SK-N-SH (cell line): ENCODE measurements at regions not wholly inside any gene's neighbourhood (a gene's known extent, or its start where the extent isn't known, plus 50 kb on each side); places are given as distances from the start of the nearest gene placed in this dataset.

Experiments used
- CTCF ChIA-PET: fragments of 300-600, 350-600 bp; formaldehyde crosslinking; extraction: SDS; loops from one replicate; lab custom pipeline; 2021; lab: Yijun Ruan, JAX
- POLR2A ChIA-PET: fragments of 350-600 bp; sonication (Branson Sonifier 250); formaldehyde crosslinking; extraction: SDS; loops from one replicate; lab custom pipeline; 2020; ENCODE audit warnings: antibody characterized with exemption, inconsistent platforms; lab: Yijun Ruan, JAX
- DNase-seq: peaks from one replicate; pipeline ENCODE4 v3.0.0; 2012
- H2AFZ ChIP-seq: fragments of 200-600 bp; sonication (generic); 2 replicates; pipeline ENCODE4 v1.8.1; 2016; ENCODE audit warnings: antibody characterized with exemption, mild to moderate bottlenecking, low read depth
- H3F3A ChIP-seq: fragments of 200-600 bp; sonication (generic); replicated peaks from 2 replicates; pipeline ENCODE3; 2016; ENCODE audit warnings: antibody characterized with exemption, mild to moderate bottlenecking; ENCODE audit not compliant: insufficient read depth
- H3K27ac ChIP-seq, 2 experiments: fragments of 200-500 bp in 1 of 2; fragments of 200-600 bp in 1 of 2; sonication (Bioruptor generic) in 1 of 2; sonication (generic), shearing (Covaris generic) in 1 of 2; 2 replicates each; pipeline versions ENCODE4 v1.5.1 to v1.6.1; 2014 to 2016; ENCODE audit warnings: low read depth in 2 of 2, inconsistent platforms in 1 of 2, low read length in 1 of 2, mild to moderate bottlenecking in 1 of 2, mixed read lengths in 1 of 2
- H3K27me3 ChIP-seq: fragments of 200-600 bp; sonication (generic), shearing (Covaris generic); 2 replicates; pipeline ENCODE4 v1.6.1; 2016; ENCODE audit warnings: mixed run types; ENCODE audit not compliant: insufficient read depth
- H3K36me3 ChIP-seq, 2 experiments: fragments of 200-500 bp in 1 of 2; fragments of 200-600 bp in 1 of 2; sonication (Bioruptor generic) in 1 of 2; sonication (generic) in 1 of 2; replicated peaks in 1 of 2; 2 replicates each; pipeline versions ENCODE3 to v1.5.1; 2014 to 2016; ENCODE audit warnings: low read length in 1 of 2, mild to moderate bottlenecking in 1 of 2; ENCODE audit not compliant: insufficient read depth in 2 of 2, control insufficient read depth in 1 of 2
- H3K4me1 ChIP-seq, 2 experiments: fragments of 200-500 bp in 1 of 2; fragments of 200-600 bp in 1 of 2; sonication (Bioruptor generic) in 1 of 2; sonication (generic), shearing (Covaris generic) in 1 of 2; 2 replicates each; pipeline versions ENCODE4 v1.5.1 to v1.6.1; 2014 to 2016; ENCODE audit warnings: low read depth in 1 of 2, low read length in 1 of 2, mixed run types in 1 of 2; ENCODE audit not compliant: insufficient read depth in 2 of 2, control insufficient read depth in 1 of 2
- H3K4me2 ChIP-seq: fragments of 200-600 bp; sonication (generic), shearing (Covaris generic); 2 replicates; pipeline ENCODE4 v1.6.1; 2017; ENCODE audit warnings: mixed run types
- H3K4me3 ChIP-seq, 2 experiments: fragments of 200-500 bp in 1 of 2; fragments of 200-600 bp in 1 of 2; sonication (Bioruptor generic) in 1 of 2; sonication (generic), shearing (Covaris generic) in 1 of 2; 2 replicates each; pipeline versions ENCODE4 v1.5.1 to v1.8.1; 2014 to 2016; ENCODE audit warnings: low read depth in 2 of 2, inconsistent platforms in 1 of 2, low read length in 1 of 2, mild to moderate bottlenecking in 1 of 2, mixed read lengths in 1 of 2, moderate library complexity in 1 of 2
- H3K79me2 ChIP-seq: fragments of 200-600 bp; sonication (generic); 2 replicates; pipeline ENCODE4 v1.8.1; 2017; ENCODE audit warnings: mild to moderate bottlenecking; ENCODE audit not compliant: insufficient read depth
- H3K9ac ChIP-seq: fragments of 200-600 bp; sonication (generic); 2 replicates; pipeline ENCODE4 v1.6.1; 2017; ENCODE audit warnings: mixed run types
- H3K9me2 ChIP-seq: fragments of 200-600 bp; sonication (generic); 2 replicates; pipeline ENCODE4 v1.6.1; 2017; ENCODE audit warnings: mixed run types
- H3K9me3 ChIP-seq: fragments of 200-600 bp; sonication (generic); 2 replicates; pipeline ENCODE4 v1.6.1; 2017; ENCODE audit warnings: mixed run types, mild to moderate bottlenecking, moderate library complexity
- H4K20me1 ChIP-seq: fragments of 200-600 bp; sonication (generic); 2 replicates; pipeline ENCODE4 v1.6.1; 2017; ENCODE audit warnings: mild to moderate bottlenecking, mixed run types; ENCODE audit not compliant: insufficient read depth
- CHD2 ChIP-seq: fragments of 150-350 bp; IDR thresholded peaks from 2 replicates; pipeline ENCODE4 v1.6.1; 2018; ENCODE audit warnings: low read length; ENCODE audit not compliant: partially characterized antibody
- EP300 ChIP-seq, 2 experiments: IDR thresholded peaks; 2 replicates each; pipeline versions ENCODE4 v1.4.0 to v1.6.1; 2012; ENCODE audit warnings: borderline replicate concordance in 1 of 2, low read depth in 1 of 2, low read length in 1 of 2
- EZH2phosphoT487 ChIP-seq: fragments of 200-600 bp; sonication (generic); IDR thresholded peaks from 2 replicates; pipeline ENCODE4 v1.6.1; 2017; ENCODE audit warnings: low read depth, mixed run types, mild to moderate bottlenecking, antibody characterized with exemption, moderate library complexity, borderline replicate concordance
- FOXJ3 ChIP-seq: sonication (generic); formaldehyde crosslinking; IDR thresholded peaks from 2 replicates; pipeline ENCODE4 v1.5.1; 2020; ENCODE audit warnings: mild to moderate bottlenecking, missing genetic modification reagents
- FOXM1 ChIP-seq: IDR thresholded peaks from 2 replicates; pipeline ENCODE4 v1.4.0; 2012; ENCODE audit warnings: low read depth, mild to moderate bottlenecking
- GABPA ChIP-seq: IDR thresholded peaks from 2 replicates; pipeline ENCODE4 v1.4.0; 2012; ENCODE audit warnings: low read depth, mild to moderate bottlenecking
- IRF3 ChIP-seq: fragments of 150-350 bp; IDR thresholded peaks from 2 replicates; pipeline ENCODE4 v1.6.1; 2016; ENCODE audit warnings: mild to moderate bottlenecking, low read depth, low read length
- MXI1 ChIP-seq: IDR thresholded peaks from 2 replicates; pipeline ENCODE4 v1.6.1; 2012; ENCODE audit warnings: mild to moderate bottlenecking, low read depth, low read length, improper control_type of control experiment
- NRF1 ChIP-seq: IDR thresholded peaks from 2 replicates; pipeline ENCODE4 v1.6.1; 2012; ENCODE audit warnings: low read depth, mild to moderate bottlenecking, low read length
- PBX3 ChIP-seq: IDR thresholded peaks from 2 replicates; pipeline ENCODE4; 2012
- RCOR1 ChIP-seq: fragments of 150-350 bp; IDR thresholded peaks from 2 replicates; pipeline ENCODE4 v1.6.1; 2017; ENCODE audit warnings: antibody characterized with exemption, low read length
- RXRA ChIP-seq: IDR thresholded peaks from 2 replicates; pipeline ENCODE4 v1.4.0; 2012; ENCODE audit warnings: low read depth, mild to moderate bottlenecking, borderline replicate concordance
- SIN3A ChIP-seq: IDR thresholded peaks from 2 replicates; pipeline ENCODE4 v1.6.1; 2012; ENCODE audit warnings: low read depth, mild to moderate bottlenecking, low read length, moderate library complexity, borderline replicate concordance
- SMC3 ChIP-seq: IDR thresholded peaks from 2 replicates; pipeline ENCODE4 v1.6.1; 2012; ENCODE audit warnings: low read depth, low read length, improper control_type of control experiment
- TAF1 ChIP-seq: IDR thresholded peaks from 2 replicates; pipeline ENCODE4 v1.6.1; 2012; ENCODE audit warnings: low read depth, mild to moderate bottlenecking, low read length, moderate library complexity, borderline replicate concordance
- WGBS: methylation state at CpG from one replicate; pipeline ENCODE4 v1.1.6; 2017; ENCODE audit warnings: low lambda C conversion rate; 5-methylcytosine and 5-hydroxymethylcytosine counted together
- TF ChIP-seq, protein P1 (sequence below): IDR thresholded peaks from 2 replicates; pipeline ENCODE4 v1.4.0; 2012; ENCODE audit warnings: low read depth
- TF ChIP-seq, protein P2 (sequence below): IDR thresholded peaks from 2 replicates; pipeline ENCODE4 v1.4.0; 2012; ENCODE audit warnings: low read depth, borderline replicate concordance

DNA sequence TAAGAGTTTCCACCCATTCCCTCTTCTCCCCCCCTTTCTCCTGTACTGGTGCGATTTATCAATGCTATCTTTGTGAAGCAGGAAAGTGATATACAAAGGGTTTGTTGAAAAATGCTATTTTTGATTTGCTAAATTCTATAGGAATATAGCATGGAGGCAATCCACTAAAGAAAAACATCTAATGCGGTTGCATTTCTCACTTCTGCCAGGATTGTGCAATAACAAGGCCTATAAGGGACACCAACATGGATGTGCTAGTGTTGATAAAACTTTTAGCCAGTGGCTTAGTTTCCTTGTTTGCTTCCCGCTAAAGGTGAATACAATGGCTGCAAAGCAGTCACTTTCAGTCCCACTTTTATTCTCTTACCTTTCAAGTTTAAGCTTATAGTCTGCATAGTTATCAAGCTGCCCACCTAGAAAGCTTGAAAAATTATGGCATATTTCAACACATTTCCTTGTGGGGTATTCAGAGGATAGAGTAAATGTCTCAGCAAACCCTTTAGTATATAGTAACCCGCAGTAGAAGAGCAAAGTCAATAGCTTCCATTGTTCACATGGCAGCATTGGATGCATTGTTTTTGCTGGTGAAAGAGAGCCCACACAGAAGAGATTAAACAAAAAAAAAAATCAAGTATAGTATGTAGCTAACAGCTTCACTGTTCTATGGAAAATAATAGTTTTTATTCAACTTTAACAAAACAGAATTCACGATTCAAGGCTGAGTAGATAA is 674.6 kb upstream of the SEMA6A start:
- CTCF ChIA-PET = interaction anchor here (0.6 kb wide), 1 partner anchor 25 kb away, joined by 3 read pairs; no protein-coding TSS in a partner anchor
- Histone ChIP-seq H4K20me1 (no peaks in the 10 kb centered on the region), H3K27ac (no peak overlapping the region), H3K4me3 (no peak overlapping the region), H3K9ac (no peak overlapping the region), H2AFZ (no peak overlapping the region), H3F3A (no peaks in the 10 kb centered on the region), H3K9me3 (no peaks in the 10 kb centered on the region), H3K4me2 (no peak overlapping the region), H3K27me3 (no peaks in the 10 kb centered on the region), H3K9me2 (no peaks in the 10 kb centered on the region), H3K36me3 (no peaks in the 10 kb centered on the region), H3K4me1 (no peaks in the 10 kb centered on the region), H3K79me2 (no peaks in the 10 kb centered on the region)
- TF ChIP-seq, protein P1, sequence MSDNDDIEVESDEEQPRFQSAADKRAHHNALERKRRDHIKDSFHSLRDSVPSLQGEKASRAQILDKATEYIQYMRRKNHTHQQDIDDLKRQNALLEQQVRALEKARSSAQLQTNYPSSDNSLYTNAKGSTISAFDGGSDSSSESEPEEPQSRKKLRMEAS = no peak
- TF ChIP-seq FOXM1 (no peak), FOXJ3 (CRISPR knock-in tag) (no peak), PBX3 (no peak), SMC3 (no peak), SIN3A (no peak), CHD2 (no peak), EZH2phosphoT487 (no peak), RXRA (no peak), NRF1 (no peak), TAF1 (no peak), GABPA (no peak), RCOR1 (no peak), EP300 (IDR thresholded peaks at IDR 0.05; ENCODE audit: borderline replicate concordance in 1 of 2, low read depth in 1 of 2, low read length in 1 of 2) (no peak), IRF3 (no peak), MXI1 (no peak)
- TF ChIP-seq, protein P2, sequence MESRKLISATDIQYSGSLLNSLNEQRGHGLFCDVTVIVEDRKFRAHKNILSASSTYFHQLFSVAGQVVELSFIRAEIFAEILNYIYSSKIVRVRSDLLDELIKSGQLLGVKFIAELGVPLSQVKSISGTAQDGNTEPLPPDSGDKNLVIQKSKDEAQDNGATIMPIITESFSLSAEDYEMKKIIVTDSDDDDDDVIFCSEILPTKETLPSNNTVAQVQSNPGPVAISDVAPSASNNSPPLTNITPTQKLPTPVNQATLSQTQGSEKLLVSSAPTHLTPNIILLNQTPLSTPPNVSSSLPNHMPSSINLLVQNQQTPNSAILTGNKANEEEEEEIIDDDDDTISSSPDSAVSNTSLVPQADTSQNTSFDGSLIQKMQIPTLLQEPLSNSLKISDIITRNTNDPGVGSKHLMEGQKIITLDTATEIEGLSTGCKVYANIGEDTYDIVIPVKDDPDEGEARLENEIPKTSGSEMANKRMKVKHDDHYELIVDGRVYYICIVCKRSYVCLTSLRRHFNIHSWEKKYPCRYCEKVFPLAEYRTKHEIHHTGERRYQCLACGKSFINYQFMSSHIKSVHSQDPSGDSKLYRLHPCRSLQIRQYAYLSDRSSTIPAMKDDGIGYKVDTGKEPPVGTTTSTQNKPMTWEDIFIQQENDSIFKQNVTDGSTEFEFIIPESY = no peak
- POLR2A ChIA-PET = no interaction called here
- DNase-seq = no peak
- 40% methylated on average over 5 of the region's 5 CpGs for WGBS
